Astrocyte of the cerebellum (primary cell): ENCODE measurements at regions not wholly inside any gene's neighbourhood (a gene's known extent, or its start where the extent isn't known, plus 50 kb on each side); places are given as distances from the start of the nearest gene placed in this dataset.

Experiments used
- DNase-seq: peaks from one replicate; pipeline ENCODE4 v3.0.0-alpha.2; 2011; ENCODE audit warnings: low read depth
- H3K4me3 ChIP-seq: 2 replicates; pipeline ENCODE4 v1.5.1; 2011; ENCODE audit warnings: mild to moderate bottlenecking, low read depth, low read length, moderate library complexity
- CTCF ChIP-seq: IDR thresholded peaks from 2 replicates; pipeline ENCODE4 v1.5.1; 2012; ENCODE audit warnings: low read length, low read depth, moderate library complexity, mild to moderate bottlenecking; ENCODE audit errors: missing control alignments
- in situ Hi-C: cut with HindIII; loops from 2 replicates; pipeline ENCODE4 v1.10.0; 2017; ENCODE audit warnings: low sequenced_read_pairs

- DNase-seq, result no peak
- no peak overlapping the region for H3K4me3 ChIP-seq
- TF ChIP-seq CTCF, result peak; percentile 28
- in situ Hi-C loops, result no loop called here
Observed at GRCh38 chr18:57906852-57907251, 103.7 kb upstream of the ATP8B1 start.

- TF ChIP-seq CTCF, result no peak
- in situ Hi-C loops, result no loop called here
- no peak overlapping the region for H3K4me3 ChIP-seq
- no peak for DNase-seq
Observed at GRCh38 chr18:57904535-57904934, 101.4 kb upstream of the ATP8B1 start.

- no peak for TF ChIP-seq CTCF
- DNase-seq, result no peak
- H3K4me3 ChIP-seq, result no peak overlapping the region
- in situ Hi-C loops, result no loop called here
Observed at GRCh38 chr18:57902721-57903120, 99.6 kb upstream of the ATP8B1 start.

GRCh38 chr18:57901825-57902589 is 98.9 kb upstream of the ATP8B1 start:
- H3K4me3 ChIP-seq, result no peak overlapping the region
- no peak for DNase-seq
- TF ChIP-seq CTCF, result no peak
- in situ Hi-C loops, result no loop called here

- TF ChIP-seq CTCF, result no peak
- H3K4me3 ChIP-seq, result no peak overlapping the region
- in situ Hi-C loops, result no loop called here
- DNase-seq, result no peak
Observed at GRCh38 chr18:57900906-57901435, 97.9 kb upstream of the ATP8B1 start.

- no peak for TF ChIP-seq CTCF
- peak; percentile 63 for DNase-seq
- H3K4me3 ChIP-seq, result no peak overlapping the region
- in situ Hi-C loops, result no loop called here
Observed at GRCh38 chr18:57898506-57899124, 95.5 kb upstream of the ATP8B1 start.
